NCI-H1092 (cell line): ENCODE measurements at regions not wholly inside any gene's neighbourhood (a gene's known extent, or its start where the extent isn't known, plus 50 kb on each side); places are given as distances from the start of the nearest gene placed in this dataset.

Source experiments
- DNase-seq: peaks from one replicate; lab custom pipeline; 2025; lab: John Stamatoyannopoulos, UW

GRCh38 chr15:87245592-87245991 lies 1010.9 kb downstream of the NTRK3 start:
- no peak for DNase-seq

GRCh38 chr15:87243474-87243873 lies 1013.1 kb downstream of the NTRK3 start:
- DNase-seq, result no peak

- no peak for DNase-seq
Observed at GRCh38 chr15:87239582-87240230, 1016.8 kb downstream of the NTRK3 start.

DNA sequence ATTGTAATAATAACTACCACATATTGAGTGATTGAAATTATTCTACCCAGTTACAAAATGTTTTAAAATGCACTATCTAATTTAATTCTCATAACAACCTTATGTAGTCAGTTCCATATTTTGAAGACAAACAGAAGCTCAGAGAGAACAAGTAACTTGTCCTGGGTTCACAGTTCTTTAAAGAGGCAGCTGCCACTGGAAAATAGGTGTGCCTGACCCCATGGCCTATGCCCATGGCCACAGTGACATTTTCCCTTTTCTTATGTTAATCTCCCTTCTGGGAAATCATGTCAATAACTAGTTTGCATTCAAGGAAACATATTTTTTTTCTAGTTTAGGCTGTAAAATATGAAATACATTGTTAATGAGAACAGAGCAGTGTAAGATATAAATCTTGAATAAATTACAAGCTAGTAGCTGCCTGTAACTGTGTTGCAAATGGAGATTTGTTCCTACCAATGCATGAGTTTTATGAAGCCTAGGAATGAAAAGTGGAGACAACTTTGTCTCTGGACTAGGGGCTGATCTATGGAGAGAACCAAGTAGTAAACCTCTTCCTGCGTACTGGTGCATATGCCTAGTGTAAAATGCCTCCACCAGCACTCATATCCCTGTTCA lies 1018.0 kb downstream of the NTRK3 start:
- DNase-seq, result no peak

GRCh38 chr15:87228460-87228859 lies 1028.1 kb downstream of the NTRK3 start:
- DNase-seq, result no peak

DNA sequence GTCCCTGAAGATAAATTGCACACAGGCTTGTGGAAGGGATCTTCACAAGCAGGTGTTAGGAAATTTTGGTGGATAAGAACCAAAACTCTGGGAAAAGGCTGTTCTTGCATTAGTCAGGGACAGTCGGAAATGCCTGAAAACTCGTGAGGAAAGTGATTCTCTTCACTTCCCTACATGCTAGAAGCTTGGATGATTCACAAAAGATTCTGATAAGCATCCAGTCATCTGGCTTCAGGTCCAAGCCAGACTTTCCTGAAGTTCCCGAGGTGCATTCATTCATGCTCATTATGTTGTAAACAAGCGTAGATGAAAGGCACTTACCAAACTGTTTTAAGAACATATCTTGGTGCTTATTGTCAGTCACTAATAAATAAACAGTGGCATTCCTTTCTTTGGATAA lies 1028.7 kb downstream of the NTRK3 start:
- DNase-seq, result no peak

- DNase-seq, result no peak
Observed at GRCh38 chr15:87225436-87225835, 1031.1 kb downstream of the NTRK3 start.

- no peak for DNase-seq
Observed at GRCh38 chr15:87224404-87224803, 1032.1 kb downstream of the NTRK3 start.

DNA sequence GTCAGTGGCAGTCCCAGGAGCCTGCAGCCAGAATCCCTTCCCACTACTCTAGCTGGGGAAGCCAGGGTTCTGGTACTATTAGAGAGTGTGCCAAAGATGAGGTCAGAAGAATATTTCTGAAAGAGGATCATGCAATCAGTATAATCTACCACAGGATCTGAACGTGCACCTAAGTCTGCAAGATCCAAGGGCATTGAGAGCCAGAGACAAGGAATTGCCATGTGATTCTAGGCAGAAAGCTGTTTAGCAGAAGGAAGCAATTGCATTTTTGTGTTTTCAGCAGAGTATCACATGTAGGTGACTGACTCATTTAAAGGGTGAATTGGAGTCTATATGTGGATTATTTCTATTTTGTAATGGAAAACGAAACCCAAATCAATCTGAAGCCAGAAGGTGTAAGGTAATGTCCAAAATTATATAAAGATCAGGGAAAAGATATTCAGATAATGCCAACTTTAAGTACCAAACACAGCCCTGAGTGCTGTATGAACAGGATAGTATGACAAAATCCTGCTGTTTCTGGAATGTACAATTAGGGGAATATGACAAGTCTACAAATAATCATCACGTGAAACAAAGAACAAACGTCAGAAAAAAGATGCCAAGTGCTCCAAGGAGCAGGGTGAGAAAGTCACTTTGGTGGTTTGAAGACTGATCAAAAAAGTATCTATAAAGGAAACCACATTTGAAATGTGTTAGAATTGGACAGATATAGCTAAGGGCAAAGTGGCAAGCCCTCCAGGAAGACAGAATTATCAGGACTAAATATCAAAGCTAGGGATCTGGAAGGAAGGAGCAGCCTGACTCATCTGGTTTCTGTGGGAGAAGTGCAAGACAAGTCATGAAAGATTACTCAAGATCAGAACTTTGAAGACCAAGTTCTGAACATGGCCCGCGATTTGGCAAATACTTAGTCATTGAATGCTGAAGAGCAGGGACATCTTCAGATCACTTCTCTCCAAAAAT lies 1036.6 kb downstream of the NTRK3 start:
- DNase-seq, result no peak

DNA sequence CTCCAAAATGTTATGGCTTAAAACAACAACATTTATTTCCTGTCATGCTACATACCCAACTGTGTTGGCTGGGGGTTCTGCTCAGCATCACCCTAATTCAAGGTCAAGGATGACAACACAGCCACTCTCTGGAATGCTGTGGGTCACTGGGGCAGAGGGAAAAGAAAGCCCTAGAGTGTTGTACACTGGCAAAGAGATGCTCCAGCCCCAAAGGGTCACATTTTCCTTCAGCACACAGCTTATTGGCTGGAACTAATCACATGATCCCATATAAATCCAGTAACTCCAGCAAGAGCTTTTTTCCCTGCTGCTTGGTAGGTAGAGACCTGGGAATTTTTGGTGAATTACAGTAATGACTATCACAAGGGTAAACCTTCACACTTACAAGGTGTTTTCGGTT lies 1041.4 kb downstream of the NTRK3 start:
- DNase-seq, result no peak

GRCh38 chr15:87213626-87214025 lies 1042.9 kb downstream of the NTRK3 start:
- no peak for DNase-seq

GRCh38 chr15:87212041-87212440 lies 1044.5 kb downstream of the NTRK3 start:
- DNase-seq, result no peak

GRCh38 chr15:87211547-87211946 lies 1045.0 kb downstream of the NTRK3 start:
- DNase-seq, result no peak

GRCh38 chr15:87209891-87210689 lies 1046.4 kb downstream of the NTRK3 start:
- no peak for DNase-seq

- DNase-seq, result no peak
Observed at GRCh38 chr15:87207990-87208580, 1048.5 kb downstream of the NTRK3 start.

DNA sequence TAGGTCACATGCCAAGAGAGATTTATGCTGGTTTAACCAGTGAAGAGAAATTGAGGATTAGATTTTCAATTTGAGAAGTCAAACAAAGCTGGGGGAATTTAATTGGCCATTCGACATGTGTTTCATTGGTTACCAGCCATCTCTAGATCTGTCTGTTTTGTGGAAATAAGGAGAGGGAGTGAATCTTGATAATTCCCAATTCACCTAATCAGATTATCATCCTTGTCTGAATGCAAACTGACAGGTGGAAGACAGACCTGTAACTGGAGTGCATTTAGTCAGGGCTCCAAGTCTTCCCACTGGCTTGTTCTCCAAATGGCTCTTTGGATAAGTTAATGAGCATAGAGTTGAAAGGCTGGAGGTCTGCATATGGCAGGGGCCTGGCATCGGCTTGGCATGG lies 1049.3 kb downstream of the NTRK3 start:
- no peak for DNase-seq

- DNase-seq, result no peak
Observed at GRCh38 chr15:87201986-87202385, 1054.6 kb downstream of the NTRK3 start.

GRCh38 chr15:87200149-87200548 lies 1056.4 kb downstream of the NTRK3 start:
- no peak for DNase-seq

DNA sequence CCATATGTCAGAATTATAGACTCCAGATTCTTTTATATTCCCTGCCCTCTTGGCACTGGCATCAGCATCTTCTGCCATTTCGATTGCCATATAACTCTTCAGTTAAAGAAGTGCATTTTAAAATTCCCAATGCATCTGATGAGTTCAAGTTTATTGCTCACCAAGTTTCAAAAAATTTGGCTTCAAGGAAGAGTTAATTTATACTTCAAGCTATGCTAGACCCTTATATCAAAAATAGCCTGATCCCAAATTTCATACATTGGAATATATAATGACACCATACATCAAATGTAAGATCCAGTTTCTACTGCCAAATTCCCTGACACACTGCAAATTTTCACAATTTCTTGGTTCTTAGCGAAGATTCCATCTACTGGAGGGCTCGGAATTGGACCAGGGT lies 1058.6 kb downstream of the NTRK3 start:
- no peak for DNase-seq

DNA sequence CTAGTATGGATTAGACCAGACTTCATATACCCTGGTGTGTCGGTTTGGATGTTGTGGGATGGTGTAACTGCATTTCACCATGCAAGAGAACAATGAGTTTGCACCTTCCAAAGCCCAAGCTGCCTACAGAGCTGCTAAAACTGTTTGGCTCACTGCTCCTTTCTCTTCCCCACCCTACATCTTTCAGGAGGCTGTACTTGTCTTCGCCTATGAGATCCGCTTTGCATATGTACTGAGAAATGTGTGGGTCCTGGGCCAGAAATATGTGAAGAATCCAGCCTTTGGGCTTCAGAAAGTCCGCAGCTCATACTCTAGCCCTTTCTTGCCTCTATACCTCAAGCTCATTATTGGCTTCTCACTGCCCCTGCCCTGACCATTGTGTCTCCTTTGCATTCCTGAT lies 1060.0 kb downstream of the NTRK3 start:
- DNase-seq, result no peak

GRCh38 chr15:87193481-87193880 lies 1063.1 kb downstream of the NTRK3 start:
- DNase-seq, result no peak

GRCh38 chr15:87167706-87168105 lies 1088.0 kb downstream of the AGBL1 start:
- DNase-seq, result no peak
